Vagina (tissue), 2 donors: ENCODE measurements at regions not wholly inside any gene's neighbourhood (a gene's known extent, or its start where the extent isn't known, plus 50 kb on each side); places are given as distances from the start of the nearest gene placed in this dataset.

Experiments used
- POLR2A ChIP-seq, 2 donors: fragments of 450-650 bp; IDR thresholded peaks; one replicate each; pipeline ENCODE4 v1.6.1; 2017; ENCODE audit warnings: antibody characterized with exemption in 2 of 2, mild to moderate bottlenecking in 2 of 2, moderate library complexity in 2 of 2
- POLR2AphosphoS5 ChIP-seq, 2 donors: sonication (generic); formaldehyde crosslinking; IDR thresholded peaks; one replicate each; pipeline ENCODE4 v1.9.0; 2017; ENCODE audit warnings: antibody characterized with exemption in 2 of 2, mild to moderate bottlenecking in 2 of 2, low read depth in 1 of 2; ENCODE audit not compliant: insufficient read depth in 1 of 2
- TF ChIP-seq, protein P1 (sequence below), 3 experiments: fragments of 450-650 bp in 2 of 3; fragments of 200-600 bp in 1 of 3; sonication (generic) in 1 of 3; IDR thresholded peaks; one replicate each; pipeline ENCODE4 v1.5.1; 2017 to 2019; ENCODE audit warnings: antibody characterized with exemption in 3 of 3, mild to moderate bottlenecking in 2 of 3, moderate library complexity in 2 of 3

DNA sequence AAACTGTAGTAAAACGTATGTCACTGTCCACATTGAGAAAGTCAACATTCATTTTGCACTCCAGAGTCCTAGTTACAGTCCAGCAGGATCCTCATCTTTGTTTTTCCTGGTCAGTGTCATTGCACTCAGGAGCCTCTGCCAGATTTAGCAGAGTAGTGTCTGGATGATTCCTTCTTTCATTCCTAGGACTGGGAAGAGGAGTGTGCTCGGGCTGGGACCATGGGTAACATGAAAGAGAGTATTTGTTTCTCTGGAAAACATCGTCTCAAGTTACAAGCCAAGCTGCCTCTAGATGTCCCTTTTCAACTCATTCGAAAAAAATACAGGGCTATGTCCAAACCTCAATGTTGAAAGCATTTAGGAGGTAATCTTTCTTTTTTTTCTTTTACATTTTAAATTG is 69.9 kb upstream of the TNIP3 start:
- TF ChIP-seq, protein P1, sequence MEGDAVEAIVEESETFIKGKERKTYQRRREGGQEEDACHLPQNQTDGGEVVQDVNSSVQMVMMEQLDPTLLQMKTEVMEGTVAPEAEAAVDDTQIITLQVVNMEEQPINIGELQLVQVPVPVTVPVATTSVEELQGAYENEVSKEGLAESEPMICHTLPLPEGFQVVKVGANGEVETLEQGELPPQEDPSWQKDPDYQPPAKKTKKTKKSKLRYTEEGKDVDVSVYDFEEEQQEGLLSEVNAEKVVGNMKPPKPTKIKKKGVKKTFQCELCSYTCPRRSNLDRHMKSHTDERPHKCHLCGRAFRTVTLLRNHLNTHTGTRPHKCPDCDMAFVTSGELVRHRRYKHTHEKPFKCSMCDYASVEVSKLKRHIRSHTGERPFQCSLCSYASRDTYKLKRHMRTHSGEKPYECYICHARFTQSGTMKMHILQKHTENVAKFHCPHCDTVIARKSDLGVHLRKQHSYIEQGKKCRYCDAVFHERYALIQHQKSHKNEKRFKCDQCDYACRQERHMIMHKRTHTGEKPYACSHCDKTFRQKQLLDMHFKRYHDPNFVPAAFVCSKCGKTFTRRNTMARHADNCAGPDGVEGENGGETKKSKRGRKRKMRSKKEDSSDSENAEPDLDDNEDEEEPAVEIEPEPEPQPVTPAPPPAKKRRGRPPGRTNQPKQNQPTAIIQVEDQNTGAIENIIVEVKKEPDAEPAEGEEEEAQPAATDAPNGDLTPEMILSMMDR (IDR thresholded peaks at IDR 0.05), result no peak
- TF ChIP-seq POLR2A (IDR thresholded peaks at IDR 0.05), result no peak
- TF ChIP-seq POLR2AphosphoS5 (IDR thresholded peaks at IDR 0.05; ENCODE audit: insufficient read depth in 1 of 2, low read depth in 1 of 2), result no peak
